GM21515 (cell line): ENCODE measurements at regions not wholly inside any gene's neighbourhood (a gene's known extent, or its start where the extent isn't known, plus 50 kb on each side); places are given as distances from the start of the nearest gene placed in this dataset.

ENCODE experiments used
- ATAC-seq: cut with Tn5 transposase; IDR thresholded peaks from one replicate; pipeline ENCODE4 v1.9.1; 2021; ENCODE audit not compliant: unreplicated experiment

GRCh38 chr4:144564358-144564757 lies 81.6 kb upstream of the HHIP start:
- no peak for ATAC-seq

GRCh38 chr4:144565527-144566195 lies 80.3 kb upstream of the HHIP start:
- peak; percentile 76 for ATAC-seq

GRCh38 chr4:144572660-144573059 lies 73.3 kb upstream of the HHIP start:
- ATAC-seq, result no peak

- peak; percentile 58 for ATAC-seq
Measured at GRCh38 chr4:144574000-144574399, 72.0 kb upstream of the HHIP start.

GRCh38 chr4:144574509-144574908 lies 71.4 kb upstream of the HHIP start:
- no peak for ATAC-seq

GRCh38 chr4:144575181-144575580 lies 70.8 kb upstream of the HHIP start:
- no peak for ATAC-seq

- no peak for ATAC-seq
Measured at GRCh38 chr4:144578681-144579080, 67.3 kb upstream of the HHIP start.

GRCh38 chr4:144579411-144580030 lies 66.4 kb upstream of the HHIP start:
- ATAC-seq, result no peak

GRCh38 chr4:144580430-144580829 lies 65.5 kb upstream of the HHIP start:
- no peak for ATAC-seq

GRCh38 chr4:144582105-144582850 lies 63.7 kb upstream of the HHIP start:
- ATAC-seq, result no peak

- no peak for ATAC-seq
Measured at GRCh38 chr4:144582975-144583374, 63.0 kb upstream of the HHIP start.

- no peak for ATAC-seq
Measured at GRCh38 chr4:144583658-144584057, 62.3 kb upstream of the HHIP start.

- no peak for ATAC-seq
Measured at GRCh38 chr4:144584428-144584827, 61.5 kb upstream of the HHIP start.

- ATAC-seq, result no peak
Measured at GRCh38 chr4:144589512-144589911, 56.4 kb upstream of the HHIP start.

GRCh38 chr4:144590020-144590419 lies 55.9 kb upstream of the HHIP start:
- ATAC-seq, result no peak

GRCh38 chr4:144591401-144591800 lies 54.6 kb upstream of the HHIP start:
- no peak for ATAC-seq

GRCh38 chr4:144592264-144592663 lies 53.7 kb upstream of the HHIP start:
- no peak for ATAC-seq

GRCh38 chr4:144594471-144594986 lies 51.4 kb upstream of the HHIP start:
- no peak for ATAC-seq

- no peak for ATAC-seq
Measured at GRCh38 chr4:144595681-144596080, 50.3 kb upstream of the HHIP start.
